Esophagus (tissue), 2 donors: ENCODE measurements at regions not wholly inside any gene's neighbourhood (a gene's known extent, or its start where the extent isn't known, plus 50 kb on each side); places are given as distances from the start of the nearest gene placed in this dataset.

Experiments
- H3K27ac ChIP-seq, 2 donors: one replicate each; pipeline ENCODE4 v1.5.1; 2013; ENCODE audit warnings: low read depth in 2 of 2, mild to moderate bottlenecking in 2 of 2, inconsistent platforms in 1 of 2, low read length in 1 of 2, moderate library complexity in 1 of 2
- H3K27me3 ChIP-seq, 2 donors: one replicate each; pipeline ENCODE4 v1.6.1; 2013; ENCODE audit warnings: low read length in 2 of 2, control low read depth in 1 of 2, mild to moderate bottlenecking in 1 of 2; ENCODE audit not compliant: insufficient read depth in 2 of 2, control insufficient read depth in 1 of 2
- H3K36me3 ChIP-seq, 2 donors: one replicate each; pipeline ENCODE4 v1.6.1; 2013; ENCODE audit warnings: low read length in 1 of 2; ENCODE audit not compliant: control insufficient read depth in 2 of 2, insufficient read depth in 2 of 2
- H3K4me1 ChIP-seq, 2 donors: one replicate each; pipeline ENCODE4 v1.6.1; 2013; ENCODE audit warnings: low read length in 1 of 2; ENCODE audit not compliant: control insufficient read depth in 2 of 2, insufficient read depth in 2 of 2
- H3K4me3 ChIP-seq, 2 donors: one replicate each; pipeline ENCODE4 v1.5.1; 2013; ENCODE audit warnings: low read length in 2 of 2, mild to moderate bottlenecking in 2 of 2, low read depth in 1 of 2, moderate library complexity in 1 of 2
- H3K9me3 ChIP-seq, 2 donors: one replicate each; pipeline ENCODE4 v1.6.1; 2013; ENCODE audit warnings: mild to moderate bottlenecking in 2 of 2, low read depth in 1 of 2, low read length in 1 of 2, moderate library complexity in 1 of 2; ENCODE audit not compliant: control insufficient read depth in 2 of 2, insufficient read depth in 1 of 2
- WGBS, 2 donors: extraction: QIAGEN DNeasy Blood & Tissue Kit; methylation state at CpG; one replicate each; pipeline ENCODE4 v1.1.7; 2013; 5-methylcytosine and 5-hydroxymethylcytosine counted together
- donor health status: healthy with polysubstance abuse.
- donor health status: Bipolar disorder and iron deficiency.

DNA sequence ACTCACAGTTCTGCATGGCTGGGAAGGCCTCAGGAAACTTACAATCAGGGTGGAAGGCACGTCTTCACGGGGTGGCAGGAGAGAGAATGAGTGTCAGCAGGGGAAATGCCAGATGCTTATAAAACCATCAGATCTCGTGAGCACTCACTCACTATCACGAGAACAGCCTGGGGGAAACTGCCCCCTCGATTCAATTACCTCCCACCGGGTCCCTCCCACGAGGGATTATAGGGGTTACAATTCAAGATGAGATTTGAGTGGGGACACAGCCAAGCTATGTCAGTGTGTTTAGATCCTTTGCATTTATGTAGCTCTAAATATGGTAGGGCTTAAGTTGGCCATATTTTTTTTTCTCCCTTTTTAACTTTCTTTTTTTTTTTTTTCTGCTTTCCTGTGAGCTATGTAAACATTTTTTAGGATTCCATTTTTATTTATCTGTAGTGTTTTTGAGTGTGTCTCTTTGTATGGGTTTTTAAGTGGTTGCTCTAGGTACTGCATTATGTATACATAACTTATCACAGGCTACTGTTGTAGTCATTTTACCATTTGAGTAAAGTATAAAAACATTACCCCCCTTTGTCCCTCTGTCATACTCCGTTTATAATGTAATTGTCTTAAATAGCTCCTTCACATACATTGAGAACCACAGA, 79.0 kb downstream of the ADRA2C start:
- Histone ChIP-seq H3K27me3 (no peaks in the 10 kb centered on the region), H3K27ac (no peak overlapping the region), H3K4me1 (no peaks in the 10 kb centered on the region), H3K4me3 (no peak overlapping the region), H3K9me3 (peaks cover 4% of the 10 kb centered on the region in 2 donors), H3K36me3 (no peaks in the 10 kb centered on the region)
- 36 to 43% methylated on average over 8 of the region's 8 CpGs for WGBS, 2 donors

DNA sequence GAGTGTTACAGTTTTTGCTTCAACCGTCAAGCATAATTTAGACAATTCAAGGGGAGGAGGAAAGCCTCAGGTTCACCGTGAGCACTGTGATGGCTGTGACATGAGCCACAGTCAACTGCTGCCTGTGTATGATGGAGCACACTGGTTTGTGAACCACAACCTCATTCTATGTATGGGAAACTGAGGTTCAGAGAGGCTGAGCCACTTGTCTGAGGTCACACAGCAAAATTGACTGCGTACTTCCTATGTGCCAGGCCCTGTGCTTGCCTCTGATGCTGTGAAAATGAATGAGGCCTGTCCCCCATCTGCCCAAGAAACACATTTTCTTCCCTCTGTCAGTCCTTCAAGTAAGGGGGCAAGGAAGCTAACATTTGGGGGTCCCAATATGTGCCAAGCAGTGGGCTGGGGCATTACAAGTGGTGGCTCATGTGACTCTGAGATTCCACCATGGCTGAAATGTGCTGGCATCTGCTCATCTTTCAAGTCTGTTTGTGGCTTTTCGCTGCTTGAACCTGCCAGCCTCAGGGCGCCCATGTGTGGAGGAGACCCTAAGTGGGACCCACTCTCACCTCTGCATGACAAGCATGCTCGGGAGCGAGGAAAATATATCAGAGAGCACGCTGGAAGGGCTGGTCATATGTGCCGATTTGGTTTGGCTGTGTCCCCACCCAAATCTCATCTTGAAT, 79.7 kb downstream of the ADRA2C start:
- no peak overlapping the region for H3K27ac ChIP-seq
- H3K4me1 ChIP-seq: no peaks in the 10 kb centered on the region
- no peaks in the 10 kb centered on the region for H3K36me3 ChIP-seq
- 86% methylated on average over 9 of the region's 9 CpGs for WGBS, 2 donors
- H3K9me3 ChIP-seq: peaks cover 6 to 11% of the 10 kb centered on the region in 2 donors
- H3K4me3 ChIP-seq: no peak overlapping the region
- H3K27me3 ChIP-seq: no peaks in the 10 kb centered on the region

DNA sequence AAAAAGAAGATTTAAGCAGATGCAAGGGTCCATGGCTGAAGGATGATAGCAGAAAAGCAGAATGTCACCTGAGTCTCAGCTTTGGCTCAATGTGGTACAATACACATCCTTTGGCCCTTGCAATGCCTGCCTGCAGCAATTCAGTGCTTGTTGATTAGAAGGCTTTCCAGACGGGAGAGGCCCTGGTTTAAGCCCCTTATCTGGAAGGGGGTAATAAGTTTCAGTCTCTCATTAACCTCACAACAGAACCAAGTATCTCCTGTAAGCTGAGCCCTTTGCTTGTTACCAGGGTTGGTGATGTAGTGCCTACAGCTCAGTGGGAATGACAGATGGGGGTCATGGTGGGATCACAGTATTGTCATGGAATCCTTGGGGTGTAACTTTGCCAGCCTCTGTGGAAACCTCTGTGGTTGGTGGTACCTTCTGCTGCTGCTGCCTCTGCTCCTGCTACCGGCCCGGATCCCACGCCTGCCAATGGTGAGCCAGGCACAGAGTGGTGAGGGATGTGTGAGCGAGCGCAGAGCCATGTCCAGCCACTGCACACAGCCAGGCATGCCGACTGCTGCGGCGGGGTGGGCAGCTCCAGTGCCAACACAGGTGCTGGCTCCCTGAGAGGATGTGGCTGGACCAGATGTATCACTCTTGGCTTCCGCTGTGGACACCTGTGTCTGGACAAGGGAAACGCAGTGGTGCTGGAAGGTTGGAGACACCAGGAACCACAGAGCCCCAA, 81.2 kb downstream of the ADRA2C start:
- Histone ChIP-seq H3K36me3 (no peaks in the 10 kb centered on the region), H3K27me3 (no peaks in the 10 kb centered on the region), H3K4me3 (no peak overlapping the region), H3K4me1 (no peaks in the 10 kb centered on the region), H3K27ac (no peak overlapping the region), H3K9me3 (peaks cover 6 to 14% of the 10 kb centered on the region in 2 donors)
- WGBS, 2 donors: 83 to 87% methylated on average over 11 of the region's 11 CpGs

DNA sequence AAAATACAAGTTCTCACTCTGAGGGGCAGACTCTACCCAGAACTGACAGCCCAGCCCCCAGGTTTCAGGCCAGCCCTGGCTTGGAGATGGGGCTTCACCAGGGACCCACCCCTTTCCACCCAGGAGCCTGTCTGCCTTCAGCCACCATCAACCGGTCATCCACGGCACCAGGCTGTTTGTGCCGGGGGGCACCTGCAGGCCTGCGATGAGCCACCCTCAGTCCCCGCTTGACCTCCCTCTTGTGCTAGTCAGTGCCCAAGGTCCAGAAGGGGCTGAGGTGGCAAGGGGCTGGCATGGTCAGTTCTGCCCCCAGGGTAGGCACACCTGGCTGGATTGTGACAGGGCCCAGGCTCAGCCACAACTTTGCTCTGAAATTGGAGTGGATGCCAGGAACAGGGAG, 82.1 kb downstream of the ADRA2C start:
- Histone ChIP-seq H3K36me3 (no peaks in the 10 kb centered on the region), H3K9me3 (peaks cover 6 to 14% of the 10 kb centered on the region in 2 donors), H3K27me3 (no peaks in the 10 kb centered on the region), H3K4me3 (no peak overlapping the region), H3K4me1 (no peaks in the 10 kb centered on the region), H3K27ac (no peak overlapping the region)
- 98% methylated on average over 5 of the region's 5 CpGs for WGBS, 2 donors

DNA sequence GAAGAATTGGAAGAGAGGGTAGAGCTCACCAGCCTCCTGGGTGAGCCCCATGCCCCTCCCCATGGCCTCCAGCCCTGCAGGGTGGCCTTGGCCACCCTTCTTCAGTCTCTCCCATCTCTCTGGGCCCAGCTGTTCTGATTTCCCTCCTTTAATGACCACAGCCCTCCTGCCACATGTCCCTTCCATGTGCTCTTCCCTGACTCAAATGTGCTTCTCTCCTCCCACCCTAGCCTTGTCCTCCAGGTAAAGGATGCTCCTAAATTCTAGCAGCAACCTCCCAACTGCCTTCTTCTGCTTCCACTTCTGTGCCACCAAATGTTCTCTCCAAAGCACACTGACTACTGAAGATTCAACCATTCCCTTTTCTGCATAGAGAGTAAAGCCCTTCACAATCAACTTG, 83.0 kb downstream of the ADRA2C start:
- Histone ChIP-seq H3K36me3 (no peaks in the 10 kb centered on the region), H3K27me3 (no peaks in the 10 kb centered on the region)

DNA sequence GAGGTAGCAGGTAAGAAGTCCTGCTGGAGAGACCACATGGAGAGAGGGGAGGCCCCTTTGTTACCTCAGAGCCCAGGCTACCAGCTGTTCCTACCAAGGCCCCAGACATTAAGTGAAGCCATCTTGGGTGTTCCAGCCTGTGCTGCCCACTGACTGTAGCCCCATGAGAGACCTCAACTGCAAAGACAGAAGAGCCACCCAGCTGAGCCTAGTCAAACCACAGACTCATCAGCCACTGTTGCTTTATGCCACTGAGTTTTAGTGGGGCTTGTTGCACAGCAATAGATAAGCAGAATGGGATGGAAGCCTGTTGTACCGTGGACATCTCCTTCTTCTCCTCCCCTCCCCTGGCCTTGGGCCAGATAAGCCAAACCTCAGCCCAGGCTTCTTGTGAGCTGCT, 83.9 kb downstream of the ADRA2C start:
- Histone ChIP-seq H3K27ac (no peak overlapping the region), H3K27me3 (no peaks in the 10 kb centered on the region), H3K9me3 (peaks cover 6 to 14% of the 10 kb centered on the region in 2 donors), H3K36me3 (no peaks in the 10 kb centered on the region), H3K4me3 (no peak overlapping the region), H3K4me1 (no peaks in the 10 kb centered on the region)
- 83 to 93% methylated on average over 1 of the region's 1 CpG for WGBS, 2 donors

More for the DNA sequence above, 83.0 kb downstream of the ADRA2C start:
- no peak overlapping the region for H3K4me3 ChIP-seq
- no peaks in the 10 kb centered on the region for H3K4me1 ChIP-seq
- peaks cover 6 to 14% of the 10 kb centered on the region in 2 donors for H3K9me3 ChIP-seq
- no peak overlapping the region for H3K27ac ChIP-seq

DNA sequence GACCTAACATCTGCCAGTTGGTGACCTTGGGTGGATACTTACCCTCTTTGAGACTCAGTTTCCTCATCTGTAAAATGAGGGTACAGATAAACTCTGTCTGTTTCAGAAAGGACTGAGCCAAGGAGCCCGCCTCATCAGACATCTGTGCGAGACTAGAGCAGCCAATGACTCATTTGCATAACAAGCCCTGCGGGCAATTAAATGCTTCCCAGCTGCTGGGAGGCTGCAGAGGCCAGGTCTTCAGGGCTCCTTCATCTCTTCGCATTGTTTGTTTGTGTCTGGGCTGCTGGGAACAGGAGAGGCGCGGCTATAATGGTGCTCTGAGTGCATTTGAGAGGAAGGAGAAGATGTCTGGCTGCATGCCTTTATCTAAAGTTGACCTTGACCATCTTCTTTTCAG, 85.0 kb downstream of the ADRA2C start:
- H3K36me3 ChIP-seq: no peaks in the 10 kb centered on the region
- H3K27ac ChIP-seq: no peak overlapping the region
- H3K9me3 ChIP-seq: peaks cover 6 to 14% of the 10 kb centered on the region in 2 donors
- no peaks in the 10 kb centered on the region for H3K4me1 ChIP-seq
- H3K27me3 ChIP-seq: peaks cover 0 to 3% of the 10 kb centered on the region in 2 donors
- no peak overlapping the region for H3K4me3 ChIP-seq
- 48 to 50% methylated on average over 6 of the region's 6 CpGs for WGBS, 2 donors

DNA sequence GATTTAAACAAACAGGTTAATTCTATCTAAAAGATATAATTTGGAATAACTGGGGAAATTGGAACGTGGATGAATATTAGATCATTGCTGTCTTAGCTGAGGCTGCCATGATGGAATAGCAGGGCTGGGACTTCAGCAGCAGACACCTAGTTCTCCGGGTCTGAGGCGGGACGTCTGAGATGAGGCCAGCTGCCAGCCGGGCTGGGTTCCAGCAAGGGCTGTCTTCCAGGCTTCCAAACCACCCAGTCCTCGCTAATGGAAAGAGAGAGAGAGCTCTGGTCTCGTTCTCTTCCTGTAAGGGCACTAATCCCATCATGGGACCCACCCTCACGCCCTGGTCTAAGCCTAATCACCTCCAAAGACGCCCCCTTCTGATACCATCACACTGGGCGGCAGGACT, 85.7 kb downstream of the ADRA2C start:
- 37 to 39% methylated on average over 10 of the region's 10 CpGs for WGBS, 2 donors
- Histone ChIP-seq H3K9me3 (peaks cover 6 to 14% of the 10 kb centered on the region in 2 donors), H3K4me3 (no peak overlapping the region), H3K27ac (no peak overlapping the region), H3K4me1 (no peaks in the 10 kb centered on the region), H3K36me3 (no peaks in the 10 kb centered on the region), H3K27me3 (peaks cover 0 to 3% of the 10 kb centered on the region in 2 donors)

DNA sequence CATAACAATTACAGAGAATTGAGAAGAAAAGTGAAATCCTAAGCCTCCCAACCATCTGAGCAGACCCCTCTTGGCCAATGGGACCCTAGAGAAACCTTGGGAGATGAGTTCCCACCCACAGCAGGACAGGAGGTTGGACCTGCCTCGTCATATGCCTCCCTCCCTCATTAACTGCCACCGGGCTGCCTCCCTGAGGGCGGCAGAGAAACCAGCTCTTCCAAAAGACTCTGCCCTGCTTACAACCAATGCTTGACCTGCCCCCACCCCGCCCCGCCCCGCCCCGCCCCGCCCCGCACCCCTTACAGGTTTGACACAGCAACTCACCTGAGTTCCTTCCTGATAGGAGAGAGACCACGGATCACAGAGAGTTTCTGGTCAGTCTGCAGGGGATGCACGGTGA, 86.1 kb downstream of the ADRA2C start:
- no peaks in the 10 kb centered on the region for H3K36me3 ChIP-seq
- 54 to 65% methylated on average over 11 of the region's 11 CpGs for WGBS, 2 donors
- H3K27ac ChIP-seq: no peak overlapping the region
- peaks cover 0 to 3% of the 10 kb centered on the region in 2 donors for H3K27me3 ChIP-seq
- H3K9me3 ChIP-seq: peaks cover 6 to 14% of the 10 kb centered on the region in 2 donors
- no peak overlapping the region for H3K4me3 ChIP-seq
- H3K4me1 ChIP-seq: no peaks in the 10 kb centered on the region
